GM12872 (cell line): ENCODE measurements at regions not wholly inside any gene's neighbourhood (a gene's known extent, or its start where the extent isn't known, plus 50 kb on each side); places are given as distances from the start of the nearest gene placed in this dataset.

Experiments
- CTCF ChIP-seq: IDR thresholded peaks from 3 replicates; pipeline ENCODE4 v1.5.1; 2011; ENCODE audit warnings: low read depth, mild to moderate bottlenecking, low read length, moderate library complexity; ENCODE audit not compliant: insufficient read depth

DNA sequence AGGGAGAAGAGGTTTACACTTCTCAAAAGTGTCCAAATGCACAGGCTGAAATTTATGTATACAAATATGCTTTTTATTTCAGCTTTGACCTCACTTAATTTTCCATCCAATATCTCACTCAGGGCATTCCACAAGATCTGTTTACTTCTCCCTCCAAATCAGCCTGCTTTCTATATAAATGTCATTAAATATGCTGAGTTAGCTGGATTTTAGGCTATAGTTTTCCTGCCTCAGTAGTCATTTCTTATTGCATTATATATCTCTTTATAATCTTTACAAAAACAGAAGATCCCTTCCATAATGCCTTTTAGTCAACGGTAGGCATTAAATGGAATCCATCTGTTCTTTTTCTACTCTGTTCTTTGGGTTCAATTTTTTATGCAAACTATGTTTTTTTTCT lies 71.7 kb upstream of the KCND2 start:
- TF ChIP-seq CTCF, result no peak

GRCh38 chr7:120205101-120205500 lies 67.9 kb upstream of the KCND2 start:
- TF ChIP-seq CTCF, result no peak

DNA sequence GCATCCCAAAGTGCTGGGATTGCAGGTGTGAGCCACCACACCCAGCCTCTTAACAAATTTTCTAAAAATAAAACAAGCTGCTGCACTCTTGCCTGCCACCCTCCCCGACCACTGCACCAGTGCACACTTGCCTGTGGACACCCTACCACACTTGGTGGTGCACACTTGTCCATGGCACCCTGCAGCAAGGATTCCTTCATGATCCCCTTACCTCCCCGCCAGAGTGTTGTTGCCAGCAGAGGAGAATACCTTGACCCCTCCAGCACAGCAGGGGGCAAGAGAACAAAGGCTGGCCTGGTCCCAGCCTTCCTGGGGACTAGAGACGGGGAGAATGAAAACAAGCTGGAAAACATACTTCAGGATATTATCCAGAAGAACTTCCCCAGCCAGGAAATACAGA lies 65.9 kb upstream of the KCND2 start:
- TF ChIP-seq CTCF, result no peak

DNA sequence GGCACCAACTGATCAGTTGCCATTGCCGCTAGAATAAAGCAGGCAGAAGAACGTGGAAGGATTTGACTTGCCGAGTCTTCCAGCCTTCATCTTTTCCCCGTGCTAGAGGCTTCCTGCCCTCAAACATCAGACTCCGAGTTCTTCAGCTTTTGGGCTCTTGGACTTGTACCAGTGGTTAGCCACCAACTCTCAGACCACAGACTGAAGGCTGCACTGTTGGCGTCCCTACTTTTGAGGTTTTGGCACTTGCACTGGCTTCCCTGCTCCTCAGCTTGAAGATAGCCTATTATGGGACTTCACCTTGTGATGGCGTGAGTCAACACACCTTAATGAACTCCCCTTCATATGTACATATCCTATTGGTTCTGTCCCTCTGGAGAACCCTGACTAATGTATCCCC lies 57.3 kb upstream of the KCND2 start:
- TF ChIP-seq CTCF, result no peak

GRCh38 chr7:120216947-120217346 lies 56.0 kb upstream of the KCND2 start:
- TF ChIP-seq CTCF, result no peak

DNA sequence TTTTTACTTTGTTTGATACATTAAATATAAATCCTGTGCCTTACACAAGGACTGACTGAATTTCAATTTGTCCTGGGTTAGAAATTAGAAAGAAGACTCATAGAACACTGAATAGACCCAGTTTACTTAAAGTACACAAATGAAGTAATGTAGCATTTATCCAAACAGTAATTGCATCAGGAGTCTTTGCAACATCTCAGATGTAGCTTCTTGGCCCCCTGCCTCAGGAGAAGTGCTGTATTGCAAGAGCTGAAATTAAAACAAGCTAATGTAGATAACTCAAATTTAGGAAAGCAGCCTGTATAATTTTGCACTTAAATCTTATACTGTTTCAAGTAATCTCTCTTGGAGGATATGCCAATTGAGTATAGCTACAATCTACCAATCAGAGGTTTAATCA lies 54.3 kb upstream of the KCND2 start:
- TF ChIP-seq CTCF, result no peak

GRCh38 chr7:120221666-120222065 lies 51.3 kb upstream of the KCND2 start:
- TF ChIP-seq CTCF, result no peak
